Dendritic cell treated with granulocyte-macrophage colony-stimulating factor and Interleukin-4, amounts not matched to agents 40 ng/mL and 50 ng/mL, for 4 days (primary cell): ENCODE measurements at regions not wholly inside any gene's neighbourhood (a gene's known extent, or its start where the extent isn't known, plus 50 kb on each side); places are given as distances from the start of the nearest gene placed in this dataset.

Source experiments
- H3K27ac Mint-ChIP-seq: one replicate; pipeline ENCODE4 v1.8.0; 2022; ENCODE audit warnings: mild to moderate bottlenecking, mixed read lengths
- H3K27me3 Mint-ChIP-seq: one replicate; pipeline ENCODE4 v1.8.0; 2022; ENCODE audit warnings: mild to moderate bottlenecking, mixed read lengths
- H3K36me3 Mint-ChIP-seq: one replicate; pipeline ENCODE4 v1.8.0; 2022; ENCODE audit warnings: low read depth, mixed read lengths
- H3K4me1 Mint-ChIP-seq: one replicate; pipeline ENCODE4 v1.8.0; 2022; ENCODE audit warnings: low read depth, mixed read lengths
- H3K4me3 Mint-ChIP-seq: one replicate; pipeline ENCODE4 v1.8.0; 2022; ENCODE audit warnings: mild to moderate bottlenecking, moderate library complexity, mixed read lengths
- H3K9me3 Mint-ChIP-seq: one replicate; pipeline ENCODE4 v1.8.0; 2022; ENCODE audit warnings: mixed read lengths
- intact Hi-C: fragments of 100-400 bp; cut with micrococcal nuclease; formaldehyde crosslinking; loops from one replicate; pipeline ENCODE4 v1.15.0; 2022

GRCh38 chr1:96995351-96995750 is 273.8 kb downstream of the PTBP2 start:
- no peak overlapping the region for H3K27ac Mint-ChIP-seq
- no peaks in the 10 kb centered on the region for H3K36me3 Mint-ChIP-seq
- no peaks in the 10 kb centered on the region for H3K27me3 Mint-ChIP-seq
- no peak overlapping the region for H3K4me3 Mint-ChIP-seq
- H3K9me3 Mint-ChIP-seq, result no peaks in the 10 kb centered on the region
- intact Hi-C loops, result no loop called here
- H3K4me1 Mint-ChIP-seq, result no peaks in the 10 kb centered on the region

- no peaks in the 10 kb centered on the region for H3K4me1 Mint-ChIP-seq
Measured at GRCh38 chr1:96996001-96996400, 274.4 kb downstream of the PTBP2 start.

GRCh38 chr1:96997717-96998116 is 276.1 kb downstream of the PTBP2 start:
- intact Hi-C loops, result no loop called here
- Mint-ChIP-seq H3K4me3 (no peak overlapping the region), H3K27ac (no peak overlapping the region), H3K9me3 (no peaks in the 10 kb centered on the region), H3K36me3 (no peaks in the 10 kb centered on the region), H3K4me1 (no peaks in the 10 kb centered on the region), H3K27me3 (no peaks in the 10 kb centered on the region)

More at GRCh38 chr1:96996001-96996400, 274.4 kb downstream of the PTBP2 start:
- Mint-ChIP-seq H3K27ac (no peak overlapping the region), H3K27me3 (no peaks in the 10 kb centered on the region), H3K36me3 (no peaks in the 10 kb centered on the region), H3K9me3 (no peaks in the 10 kb centered on the region), H3K4me3 (no peak overlapping the region)
- intact Hi-C loops, result no loop called here

DNA sequence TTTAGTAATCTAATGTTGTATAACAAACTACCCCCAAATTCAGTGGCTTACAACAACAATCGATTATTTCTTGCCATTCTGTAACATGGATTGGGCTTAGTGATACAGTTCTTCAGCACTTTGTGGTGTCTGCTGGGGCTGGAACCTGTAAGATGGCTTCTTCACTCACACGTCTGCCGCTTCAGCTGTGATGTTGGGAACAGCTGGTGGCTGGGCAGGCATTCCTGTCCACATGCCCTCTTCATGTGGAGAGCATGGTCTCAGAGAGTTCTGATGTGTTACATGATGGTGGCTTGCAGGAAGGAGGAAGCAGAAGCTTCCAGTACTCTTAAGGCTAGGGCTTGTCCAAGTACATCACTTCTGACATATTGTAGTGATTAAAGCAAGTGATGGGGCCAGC is 276.9 kb downstream of the PTBP2 start:
- H3K4me1 Mint-ChIP-seq, result no peaks in the 10 kb centered on the region
- no peak overlapping the region for H3K27ac Mint-ChIP-seq
- H3K36me3 Mint-ChIP-seq, result no peaks in the 10 kb centered on the region
- intact Hi-C loops, result no loop called here
- no peaks in the 10 kb centered on the region for H3K27me3 Mint-ChIP-seq
- H3K4me3 Mint-ChIP-seq, result no peak overlapping the region
- no peaks in the 10 kb centered on the region for H3K9me3 Mint-ChIP-seq

DNA sequence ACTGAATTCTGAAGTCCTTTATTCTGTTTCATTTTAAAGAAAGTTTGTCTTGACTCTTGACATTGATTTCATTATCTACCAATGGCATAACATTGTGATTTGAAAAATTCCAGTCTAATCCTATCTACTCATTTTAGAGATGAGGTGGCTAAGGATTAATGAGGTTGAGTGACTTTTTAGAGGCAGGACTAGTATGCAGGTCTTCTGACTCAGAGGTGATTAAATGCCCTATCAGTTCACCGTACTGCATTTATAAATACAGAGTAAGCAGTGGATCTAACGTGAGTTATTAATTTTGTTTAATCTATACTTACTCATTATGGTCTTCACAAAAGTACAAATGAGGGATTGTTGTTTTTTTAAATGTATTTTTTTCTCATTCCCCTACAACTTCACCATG is 277.6 kb downstream of the PTBP2 start:
- Mint-ChIP-seq H3K9me3 (no peaks in the 10 kb centered on the region), H3K4me3 (no peak overlapping the region), H3K27ac (no peak overlapping the region), H3K4me1 (no peaks in the 10 kb centered on the region), H3K27me3 (no peaks in the 10 kb centered on the region), H3K36me3 (no peaks in the 10 kb centered on the region)
- intact Hi-C loops, result no loop called here

GRCh38 chr1:97004054-97004453 is 282.5 kb downstream of the PTBP2 start:
- Mint-ChIP-seq H3K4me1 (no peaks in the 10 kb centered on the region), H3K36me3 (no peaks in the 10 kb centered on the region), H3K27ac (no peak overlapping the region), H3K27me3 (no peaks in the 10 kb centered on the region), H3K9me3 (no peaks in the 10 kb centered on the region), H3K4me3 (no peak overlapping the region)
- intact Hi-C loops, result no loop called here

DNA sequence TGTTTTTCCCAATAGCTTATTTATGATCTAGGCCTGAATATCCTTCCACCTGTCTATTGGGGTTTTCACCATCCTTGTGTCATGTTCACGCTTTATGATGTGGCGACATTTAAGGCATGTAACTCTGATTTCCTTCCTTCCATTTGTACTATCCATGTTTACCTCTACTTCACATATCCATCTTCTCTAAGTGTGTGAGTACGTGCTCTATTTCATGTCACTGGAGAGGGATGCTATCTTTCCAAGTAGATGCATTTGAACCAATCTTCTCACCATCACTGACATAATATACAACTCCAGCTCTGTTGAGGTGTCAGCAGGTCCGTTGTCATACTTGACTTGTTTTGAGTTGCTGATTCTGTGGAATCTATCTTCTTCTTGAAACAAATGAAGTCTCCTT is 283.2 kb downstream of the PTBP2 start:
- Mint-ChIP-seq H3K4me3 (no peak overlapping the region), H3K27me3 (no peaks in the 10 kb centered on the region), H3K27ac (no peak overlapping the region), H3K4me1 (no peaks in the 10 kb centered on the region), H3K36me3 (no peaks in the 10 kb centered on the region), H3K9me3 (no peaks in the 10 kb centered on the region)
- intact Hi-C loops, result no loop called here

DNA sequence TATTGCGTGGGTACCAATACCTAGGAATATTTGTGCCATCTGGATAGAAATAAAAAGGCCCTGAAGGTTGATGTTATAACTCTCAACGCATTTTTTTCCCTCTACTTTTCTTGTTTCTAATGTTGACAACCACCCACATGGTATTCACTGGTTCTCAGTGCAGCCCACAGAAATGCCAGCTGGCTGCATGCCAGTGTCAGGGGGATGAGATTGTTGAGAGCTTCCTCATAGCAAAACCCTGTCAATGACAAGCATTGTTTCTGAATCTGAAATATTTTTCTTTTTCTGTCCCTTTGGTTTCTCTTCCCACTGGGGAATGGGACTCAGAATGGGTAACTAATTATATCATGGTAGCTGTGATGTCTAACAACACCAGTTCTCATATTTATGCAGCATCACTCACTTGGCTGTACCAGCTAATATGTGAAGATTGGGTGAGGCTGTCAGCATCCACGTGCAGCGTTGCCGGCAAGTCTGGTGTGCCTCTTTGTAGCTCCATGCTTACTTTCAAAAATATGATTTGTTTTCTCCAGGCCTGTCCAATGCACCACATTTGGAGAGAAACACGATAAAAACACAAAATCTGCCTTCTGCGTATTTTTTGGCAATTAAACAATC is 284.6 kb downstream of the PTBP2 start:
- no peaks in the 10 kb centered on the region for H3K36me3 Mint-ChIP-seq
- no peak overlapping the region for H3K27ac Mint-ChIP-seq
- no peak overlapping the region for H3K4me3 Mint-ChIP-seq
- no peaks in the 10 kb centered on the region for H3K4me1 Mint-ChIP-seq
- H3K27me3 Mint-ChIP-seq, result no peaks in the 10 kb centered on the region
- intact Hi-C loops, result no loop called here
- no peaks in the 10 kb centered on the region for H3K9me3 Mint-ChIP-seq

GRCh38 chr1:97007840-97008604 is 286.4 kb downstream of the PTBP2 start:
- Mint-ChIP-seq H3K27ac (no peak overlapping the region), H3K4me1 (no peaks in the 10 kb centered on the region), H3K9me3 (no peaks in the 10 kb centered on the region), H3K4me3 (no peak overlapping the region), H3K27me3 (no peaks in the 10 kb centered on the region), H3K36me3 (no peaks in the 10 kb centered on the region)
- intact Hi-C loops, result no loop called here

DNA sequence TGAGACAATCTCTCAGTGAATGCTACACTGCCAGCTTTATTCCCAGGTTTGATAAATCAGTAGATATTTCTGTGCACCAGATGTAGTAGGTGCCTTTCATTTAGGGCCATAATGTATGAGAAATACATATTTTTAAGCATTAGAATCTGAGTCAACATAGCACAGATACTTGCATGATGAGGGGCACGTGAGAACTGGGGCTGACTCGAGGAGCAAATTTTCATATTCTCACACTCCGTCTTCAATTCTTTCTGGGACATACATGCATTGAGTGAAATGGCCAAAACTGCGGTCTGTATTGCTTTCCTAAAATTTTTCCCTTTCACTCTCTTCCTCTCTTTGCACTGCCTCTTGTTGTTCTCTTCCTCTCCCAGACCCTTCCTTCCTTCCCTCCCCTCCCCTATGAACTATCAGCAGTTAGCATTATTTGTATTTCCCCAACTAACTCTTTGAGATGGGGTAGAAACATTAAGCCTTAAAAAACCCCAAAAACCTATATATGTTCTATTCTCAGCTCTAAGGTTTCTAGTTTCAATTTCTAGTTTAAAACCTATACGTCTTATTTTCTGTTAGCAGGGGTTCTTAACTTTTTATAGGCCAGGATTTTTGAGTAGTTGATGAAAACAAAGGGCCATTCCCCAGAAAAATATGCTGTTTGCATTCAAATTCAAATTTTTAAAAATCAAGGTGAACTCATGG is 289.1 kb downstream of the PTBP2 start:
- Mint-ChIP-seq H3K9me3 (no peaks in the 10 kb centered on the region), H3K27me3 (no peaks in the 10 kb centered on the region), H3K4me3 (no peak overlapping the region), H3K27ac (no peak overlapping the region), H3K4me1 (no peaks in the 10 kb centered on the region), H3K36me3 (no peaks in the 10 kb centered on the region)
- intact Hi-C loops, result no loop called here

GRCh38 chr1:97013136-97013535 is 291.6 kb downstream of the PTBP2 start:
- no peaks in the 10 kb centered on the region for H3K36me3 Mint-ChIP-seq
- H3K27ac Mint-ChIP-seq, result no peak overlapping the region
- H3K27me3 Mint-ChIP-seq, result no peaks in the 10 kb centered on the region
- intact Hi-C loops, result no loop called here
- H3K4me3 Mint-ChIP-seq, result no peak overlapping the region
- H3K4me1 Mint-ChIP-seq, result no peaks in the 10 kb centered on the region
- H3K9me3 Mint-ChIP-seq, result no peaks in the 10 kb centered on the region

GRCh38 chr1:97013941-97014340 is 292.4 kb downstream of the PTBP2 start:
- H3K4me1 Mint-ChIP-seq, result no peaks in the 10 kb centered on the region

DNA sequence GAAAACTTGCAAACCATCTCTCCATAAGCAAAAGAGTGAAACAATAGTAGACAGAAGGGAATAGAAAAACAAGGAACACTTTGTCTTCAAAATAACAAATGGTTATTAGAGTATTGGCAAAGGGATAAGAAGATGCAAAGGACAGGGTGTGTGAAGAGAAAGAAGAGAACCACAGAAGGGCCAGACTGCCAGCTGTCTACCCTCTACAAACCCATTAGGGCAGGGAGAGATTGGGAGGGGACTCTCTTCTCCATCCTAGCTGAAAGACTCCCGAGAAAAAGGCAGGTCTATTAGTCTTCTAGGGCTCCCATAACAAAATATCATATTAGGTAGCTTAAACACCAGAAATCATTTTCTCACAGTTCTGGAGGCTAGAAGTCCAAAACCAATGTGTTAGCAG is 292.8 kb downstream of the PTBP2 start:
- Mint-ChIP-seq H3K4me1 (no peaks in the 10 kb centered on the region), H3K4me3 (no peak overlapping the region), H3K36me3 (no peaks in the 10 kb centered on the region), H3K27ac (no peak overlapping the region), H3K9me3 (no peaks in the 10 kb centered on the region), H3K27me3 (no peaks in the 10 kb centered on the region)
- intact Hi-C loops, result no loop called here

More at GRCh38 chr1:97013941-97014340, 292.4 kb downstream of the PTBP2 start:
- H3K36me3 Mint-ChIP-seq, result no peaks in the 10 kb centered on the region
- no peak overlapping the region for H3K4me3 Mint-ChIP-seq
- no peaks in the 10 kb centered on the region for H3K27me3 Mint-ChIP-seq
- no peak overlapping the region for H3K27ac Mint-ChIP-seq
- intact Hi-C loops, result no loop called here
- H3K9me3 Mint-ChIP-seq, result no peaks in the 10 kb centered on the region

- Mint-ChIP-seq H3K27ac (no peak overlapping the region), H3K4me1 (no peaks in the 10 kb centered on the region), H3K36me3 (no peaks in the 10 kb centered on the region), H3K4me3 (no peak overlapping the region), H3K9me3 (no peaks in the 10 kb centered on the region), H3K27me3 (no peaks in the 10 kb centered on the region)
- intact Hi-C loops, result no loop called here
Measured at GRCh38 chr1:97017895-97018294, 296.3 kb downstream of the PTBP2 start.
